ENCODE measurements at regions not wholly inside any gene's neighbourhood (a gene's known extent, or its start where the extent isn't known, plus 50 kb on each side); places are given as distances from the start of the nearest gene placed in this dataset.

DNA sequence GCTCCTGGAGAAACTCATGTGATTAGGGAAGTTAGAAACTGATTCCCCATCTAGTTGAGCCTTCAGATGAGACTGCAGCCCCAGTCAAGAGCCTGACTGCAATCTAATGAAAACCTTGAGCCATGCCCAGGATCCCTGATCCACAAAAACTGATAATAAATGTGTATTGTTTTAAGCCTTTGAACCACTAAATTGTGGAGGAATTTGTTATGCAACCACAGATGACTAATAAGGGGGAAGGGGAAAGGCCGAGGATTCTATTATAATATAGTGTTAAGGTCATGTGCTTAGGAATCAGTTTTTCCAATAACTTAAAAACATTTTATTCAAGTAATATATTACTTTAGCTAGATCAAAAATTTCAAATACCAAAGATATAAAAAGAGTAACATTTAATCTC lies 52.8 kb upstream of the USP25 start:
- Histone ChIP-seq H3K9me3 (ENCODE audit: control insufficient read depth, insufficient read depth, low read depth, low read length) (no peaks in the 10 kb centered on the region), H3K4me1 (ENCODE audit: control insufficient read depth, insufficient read depth, low read length) (no peaks in the 10 kb centered on the region), H3K36me3 (ENCODE audit: control insufficient read depth, insufficient read depth, low read length) (no peaks in the 10 kb centered on the region), H3K4me3 (ENCODE audit: low read depth in 2 of 2, low read length in 2 of 2) (no peak overlapping the region), H3K27ac (ENCODE audit: low read length) (no peak overlapping the region), H3K27me3 (ENCODE audit: control insufficient read depth, insufficient read depth, low read length) (no peaks in the 10 kb centered on the region)
- BruUV-seq (replicated peaks) = no TSS peak
- in situ Hi-C loops (cut with HindIII; ENCODE audit: low pct_unique_long_range_greater_than_20kb, low sequenced_read_pairs) (no loop called here), intact Hi-C loops (cut with micrococcal nuclease; ENCODE audit: unreplicated experiment) (no loop called here)
- DNase-seq (ENCODE audit: low read depth, low spot score) (no peak), ATAC-seq (no peak)
- ChIA-PET CTCF (no interaction called here), POLR2A (no interaction called here)
- TF ChIP-seq, protein P1, sequence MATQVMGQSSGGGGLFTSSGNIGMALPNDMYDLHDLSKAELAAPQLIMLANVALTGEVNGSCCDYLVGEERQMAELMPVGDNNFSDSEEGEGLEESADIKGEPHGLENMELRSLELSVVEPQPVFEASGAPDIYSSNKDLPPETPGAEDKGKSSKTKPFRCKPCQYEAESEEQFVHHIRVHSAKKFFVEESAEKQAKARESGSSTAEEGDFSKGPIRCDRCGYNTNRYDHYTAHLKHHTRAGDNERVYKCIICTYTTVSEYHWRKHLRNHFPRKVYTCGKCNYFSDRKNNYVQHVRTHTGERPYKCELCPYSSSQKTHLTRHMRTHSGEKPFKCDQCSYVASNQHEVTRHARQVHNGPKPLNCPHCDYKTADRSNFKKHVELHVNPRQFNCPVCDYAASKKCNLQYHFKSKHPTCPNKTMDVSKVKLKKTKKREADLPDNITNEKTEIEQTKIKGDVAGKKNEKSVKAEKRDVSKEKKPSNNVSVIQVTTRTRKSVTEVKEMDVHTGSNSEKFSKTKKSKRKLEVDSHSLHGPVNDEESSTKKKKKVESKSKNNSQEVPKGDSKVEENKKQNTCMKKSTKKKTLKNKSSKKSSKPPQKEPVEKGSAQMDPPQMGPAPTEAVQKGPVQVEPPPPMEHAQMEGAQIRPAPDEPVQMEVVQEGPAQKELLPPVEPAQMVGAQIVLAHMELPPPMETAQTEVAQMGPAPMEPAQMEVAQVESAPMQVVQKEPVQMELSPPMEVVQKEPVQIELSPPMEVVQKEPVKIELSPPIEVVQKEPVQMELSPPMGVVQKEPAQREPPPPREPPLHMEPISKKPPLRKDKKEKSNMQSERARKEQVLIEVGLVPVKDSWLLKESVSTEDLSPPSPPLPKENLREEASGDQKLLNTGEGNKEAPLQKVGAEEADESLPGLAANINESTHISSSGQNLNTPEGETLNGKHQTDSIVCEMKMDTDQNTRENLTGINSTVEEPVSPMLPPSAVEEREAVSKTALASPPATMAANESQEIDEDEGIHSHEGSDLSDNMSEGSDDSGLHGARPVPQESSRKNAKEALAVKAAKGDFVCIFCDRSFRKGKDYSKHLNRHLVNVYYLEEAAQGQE (IDR thresholded peaks at IDR 0.05; ENCODE audit: insufficient read depth in 1 of 2, low read depth in 2 of 2, low read length in 1 of 2) = no peak
- TF ChIP-seq POLR2AphosphoS5 (IDR thresholded peaks at IDR 0.05; ENCODE audit: low read depth, low read length) (no peak), SIN3A (IDR thresholded peaks at IDR 0.05; ENCODE audit: borderline replicate concordance, insufficient read depth, low read depth, low read length) (no peak), TCF7L2 (IDR thresholded peaks at IDR 0.05; ENCODE audit: low read depth, low read length) (no peak)
- TF ChIP-seq, protein P2, sequence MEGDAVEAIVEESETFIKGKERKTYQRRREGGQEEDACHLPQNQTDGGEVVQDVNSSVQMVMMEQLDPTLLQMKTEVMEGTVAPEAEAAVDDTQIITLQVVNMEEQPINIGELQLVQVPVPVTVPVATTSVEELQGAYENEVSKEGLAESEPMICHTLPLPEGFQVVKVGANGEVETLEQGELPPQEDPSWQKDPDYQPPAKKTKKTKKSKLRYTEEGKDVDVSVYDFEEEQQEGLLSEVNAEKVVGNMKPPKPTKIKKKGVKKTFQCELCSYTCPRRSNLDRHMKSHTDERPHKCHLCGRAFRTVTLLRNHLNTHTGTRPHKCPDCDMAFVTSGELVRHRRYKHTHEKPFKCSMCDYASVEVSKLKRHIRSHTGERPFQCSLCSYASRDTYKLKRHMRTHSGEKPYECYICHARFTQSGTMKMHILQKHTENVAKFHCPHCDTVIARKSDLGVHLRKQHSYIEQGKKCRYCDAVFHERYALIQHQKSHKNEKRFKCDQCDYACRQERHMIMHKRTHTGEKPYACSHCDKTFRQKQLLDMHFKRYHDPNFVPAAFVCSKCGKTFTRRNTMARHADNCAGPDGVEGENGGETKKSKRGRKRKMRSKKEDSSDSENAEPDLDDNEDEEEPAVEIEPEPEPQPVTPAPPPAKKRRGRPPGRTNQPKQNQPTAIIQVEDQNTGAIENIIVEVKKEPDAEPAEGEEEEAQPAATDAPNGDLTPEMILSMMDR (IDR thresholded peaks at IDR 0.05) = no peak

DNA sequence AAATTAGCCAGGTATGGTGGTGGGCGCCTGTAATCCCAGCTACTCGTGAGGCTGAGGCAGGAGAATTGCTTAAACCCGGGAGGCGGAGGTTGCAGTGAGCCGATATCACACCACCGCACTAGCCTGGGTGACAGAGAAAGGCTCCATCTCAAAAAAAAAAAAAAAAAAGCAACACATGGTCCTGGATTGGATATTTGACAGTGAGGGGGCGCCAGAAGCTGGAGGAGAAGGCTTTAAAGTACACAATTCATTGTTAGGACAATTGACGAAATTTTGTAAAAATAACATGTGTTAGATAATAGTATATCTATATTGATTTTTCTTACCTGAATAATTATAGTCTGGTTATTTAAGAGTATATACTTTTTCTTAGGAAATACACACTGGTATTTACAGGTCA lies 50.2 kb upstream of the USP25 start:
- no peaks in the 10 kb centered on the region for H3K36me3 ChIP-seq (ENCODE audit: control insufficient read depth, insufficient read depth, low read length)
- no peak overlapping the region for H3K27ac ChIP-seq (ENCODE audit: low read length)
- H3K27me3 ChIP-seq (ENCODE audit: control insufficient read depth, insufficient read depth, low read length) = no peaks in the 10 kb centered on the region
- no peaks in the 10 kb centered on the region for H3K9me3 ChIP-seq (ENCODE audit: control insufficient read depth, insufficient read depth, low read depth, low read length)
- ATAC-seq = no peak
- intact Hi-C loops (cut with micrococcal nuclease; ENCODE audit: unreplicated experiment) (no loop called here), in situ Hi-C loops (cut with HindIII; ENCODE audit: low pct_unique_long_range_greater_than_20kb, low sequenced_read_pairs) (no loop called here)
- CTCF ChIA-PET = interaction anchor here (0.6 kb wide), 1 partner anchor 32 kb away, joined by 3 read pairs; no protein-coding TSS in a partner anchor
- POLR2A ChIA-PET = no interaction called here
- no peak for DNase-seq (ENCODE audit: low read depth, low spot score)
- H3K4me1 ChIP-seq (ENCODE audit: control insufficient read depth, insufficient read depth, low read length) = no peaks in the 10 kb centered on the region
- no peak overlapping the region for H3K4me3 ChIP-seq (ENCODE audit: low read depth in 2 of 2, low read length in 2 of 2)
- no peak for TF ChIP-seq POLR2AphosphoS5 (IDR thresholded peaks at IDR 0.05; ENCODE audit: low read depth, low read length)
- TF ChIP-seq, protein P1 (IDR thresholded peaks at IDR 0.05; ENCODE audit: insufficient read depth in 1 of 2, low read depth in 2 of 2, low read length in 1 of 2) = no peak
- TF ChIP-seq SIN3A (IDR thresholded peaks at IDR 0.05; ENCODE audit: borderline replicate concordance, insufficient read depth, low read depth, low read length) = no peak
- TF ChIP-seq TCF7L2 (IDR thresholded peaks at IDR 0.05; ENCODE audit: low read depth, low read length) = no peak
- TF ChIP-seq, protein P2 (IDR thresholded peaks at IDR 0.05) = no peak
- BruUV-seq (replicated peaks) = no TSS peak

Measured in Panc1 (cell line).